Omental fat pad (tissue), 3 donors: ENCODE measurements at regions not wholly inside any gene's neighbourhood (a gene's known extent, or its start where the extent isn't known, plus 50 kb on each side); places are given as distances from the start of the nearest gene placed in this dataset.

Experiments used
- ATAC-seq: fragments of 150-250 bp; one replicate; pipeline ENCODE4 v1.9.1; 2016; ENCODE audit warnings: mild to moderate bottlenecking, moderate library complexity; ENCODE audit not compliant: low FRiP score
- DNase-seq: peaks from one replicate; pipeline ENCODE4 v3.0.0-alpha.2; 2019; ENCODE audit warnings: low spot score
- CTCF ChIP-seq, 3 donors: fragments of 450-650 bp; IDR thresholded peaks; one replicate each; pipeline ENCODE4 v1.5.1; 2016 to 2017; ENCODE audit warnings: antibody characterized with exemption in 3 of 3, mild to moderate bottlenecking in 3 of 3, moderate library complexity in 2 of 3

- no peak for DNase-seq
- TF ChIP-seq CTCF (IDR thresholded peaks at IDR 0.05), result no peak
- no peak for ATAC-seq
These were observed 561.8 kb upstream of the DAB2 start for GRCh38 chr5:39986614-39987013.

- TF ChIP-seq CTCF (IDR thresholded peaks at IDR 0.05), result no peak
- ATAC-seq (no peak), DNase-seq (no peak)
These were observed 555.3 kb upstream of the DAB2 start for GRCh38 chr5:39980056-39980455.

- DNase-seq (no peak), ATAC-seq (no peak)
- TF ChIP-seq CTCF (IDR thresholded peaks at IDR 0.05), result no peak
These were observed 552.4 kb upstream of the DAB2 start for GRCh38 chr5:39977066-39977655.

GRCh38 chr5:39970117-39970798 is 545.5 kb upstream of the DAB2 start:
- DNase-seq, result no peak
- no peak for ATAC-seq
- no peak for TF ChIP-seq CTCF (IDR thresholded peaks at IDR 0.05)

- no peak for DNase-seq
- TF ChIP-seq CTCF (IDR thresholded peaks at IDR 0.05), result no peak
- no peak for ATAC-seq
These were observed 543.6 kb upstream of the DAB2 start for GRCh38 chr5:39968381-39968780.

GRCh38 chr5:39955156-39955555 is 530.4 kb upstream of the DAB2 start:
- no peak for TF ChIP-seq CTCF (IDR thresholded peaks at IDR 0.05)
- DNase-seq (no peak), ATAC-seq (no peak)

GRCh38 chr5:39951070-39951469 is 526.3 kb upstream of the DAB2 start:
- ATAC-seq, result no peak
- DNase-seq, result no peak
- no peak for TF ChIP-seq CTCF (IDR thresholded peaks at IDR 0.05)
